Loucy (cell line): ENCODE measurements at regions not wholly inside any gene's neighbourhood (a gene's known extent, or its start where the extent isn't known, plus 50 kb on each side); places are given as distances from the start of the nearest gene placed in this dataset.

Experiments used
- EZH2phosphoT487 ChIP-seq: fragments of 200-600 bp; IDR thresholded peaks from 2 replicates; pipeline ENCODE4 v1.6.1; 2018; ENCODE audit warnings: antibody characterized with exemption, mild to moderate bottlenecking, moderate library complexity, borderline replicate concordance
- TF ChIP-seq, protein P1 (sequence below): fragments of 200-600 bp; sonication (generic); conservative IDR thresholded peaks from 2 replicates; pipeline ENCODE4 v1.5.1; 2014; ENCODE audit warnings: mild to moderate bottlenecking, antibody characterized with exemption, low read length

- TF ChIP-seq, protein P1, sequence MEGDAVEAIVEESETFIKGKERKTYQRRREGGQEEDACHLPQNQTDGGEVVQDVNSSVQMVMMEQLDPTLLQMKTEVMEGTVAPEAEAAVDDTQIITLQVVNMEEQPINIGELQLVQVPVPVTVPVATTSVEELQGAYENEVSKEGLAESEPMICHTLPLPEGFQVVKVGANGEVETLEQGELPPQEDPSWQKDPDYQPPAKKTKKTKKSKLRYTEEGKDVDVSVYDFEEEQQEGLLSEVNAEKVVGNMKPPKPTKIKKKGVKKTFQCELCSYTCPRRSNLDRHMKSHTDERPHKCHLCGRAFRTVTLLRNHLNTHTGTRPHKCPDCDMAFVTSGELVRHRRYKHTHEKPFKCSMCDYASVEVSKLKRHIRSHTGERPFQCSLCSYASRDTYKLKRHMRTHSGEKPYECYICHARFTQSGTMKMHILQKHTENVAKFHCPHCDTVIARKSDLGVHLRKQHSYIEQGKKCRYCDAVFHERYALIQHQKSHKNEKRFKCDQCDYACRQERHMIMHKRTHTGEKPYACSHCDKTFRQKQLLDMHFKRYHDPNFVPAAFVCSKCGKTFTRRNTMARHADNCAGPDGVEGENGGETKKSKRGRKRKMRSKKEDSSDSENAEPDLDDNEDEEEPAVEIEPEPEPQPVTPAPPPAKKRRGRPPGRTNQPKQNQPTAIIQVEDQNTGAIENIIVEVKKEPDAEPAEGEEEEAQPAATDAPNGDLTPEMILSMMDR: no peak
- TF ChIP-seq EZH2phosphoT487: no peak
Measured at GRCh38 chr18:78889250-78889649, 90.4 kb upstream of the SALL3 start.
